HAP-1 (cell line): ENCODE measurements at regions not wholly inside any gene's neighbourhood (a gene's known extent, or its start where the extent isn't known, plus 50 kb on each side); places are given as distances from the start of the nearest gene placed in this dataset.
"Not testable (repeated sequence)": the region's sequence is repeated elsewhere in the genome, so short reads cannot be mapped to it uniquely, and the experiment has no call there.

Experiments
- DNase-seq, 2 experiments: peaks; one replicate each; pipeline ENCODE4 v3.0.0-alpha.2; 2016 to 2020; ENCODE audit warnings: low spot score in 2 of 2
- H3K27me3 ChIP-seq: fragments of 250-450 bp; sonication (Bioruptor Pico); 2 replicates; pipeline ENCODE4 v1.5.1; 2020; ENCODE audit warnings: low read depth, mild to moderate bottlenecking, moderate library complexity
- H3K36me3 ChIP-seq: fragments of 250-450 bp; sonication (Bioruptor Pico); replicated peaks from 2 replicates; pipeline ENCODE4 v1.5.1; 2020; ENCODE audit warnings: mild to moderate bottlenecking
- H3K4me1 ChIP-seq: fragments of 250-450 bp; sonication (Bioruptor Pico); 2 replicates; pipeline ENCODE4 v1.5.1; 2020; ENCODE audit warnings: mild to moderate bottlenecking
- H3K4me3 ChIP-seq: fragments of 250-450 bp; sonication (Bioruptor Pico); 2 replicates; pipeline ENCODE4 v1.5.1; 2020; ENCODE audit warnings: mild to moderate bottlenecking, moderate library complexity
- H3K9me3 ChIP-seq: fragments of 250-450 bp; sonication (Bioruptor Pico); 2 replicates; pipeline ENCODE4 v1.5.1; 2020; ENCODE audit warnings: mild to moderate bottlenecking, moderate library complexity
- in situ Hi-C: fragments of 300-500 bp; cut with MboI; formaldehyde crosslinking; loops from 3 replicates; pipeline ENCODE4 v1.14.3; 2020; ENCODE audit warnings: low sequenced_read_pairs, inconsistent platforms, mixed read lengths

GRCh38 chr6:86154852-86155251 is 512.2 kb upstream of the SYNCRIP start:
- Histone ChIP-seq H3K4me1 (no peaks in the 10 kb centered on the region), H3K4me3 (no peak overlapping the region), H3K9me3 (no peaks in the 10 kb centered on the region), H3K36me3 (no peaks in the 10 kb centered on the region), H3K27me3 (no peaks in the 10 kb centered on the region)
- no peak for DNase-seq
- in situ Hi-C loops: no loop called here

- Histone ChIP-seq H3K9me3 (no peaks in the 10 kb centered on the region), H3K27me3 (no peaks in the 10 kb centered on the region), H3K4me1 (no peaks in the 10 kb centered on the region), H3K4me3 (no peak overlapping the region), H3K36me3 (no peaks in the 10 kb centered on the region)
- in situ Hi-C loops: no loop called here
- no peak for DNase-seq
Measured at GRCh38 chr6:86153521-86153920, 510.8 kb upstream of the SYNCRIP start.

GRCh38 chr6:86152546-86152945 is 509.9 kb upstream of the SYNCRIP start:
- Histone ChIP-seq H3K4me1 (no peaks in the 10 kb centered on the region), H3K27me3 (no peaks in the 10 kb centered on the region), H3K9me3 (no peaks in the 10 kb centered on the region), H3K4me3 (no peak overlapping the region), H3K36me3 (no peaks in the 10 kb centered on the region)
- in situ Hi-C loops: no loop called here
- no peak for DNase-seq

- H3K4me3 ChIP-seq: no peak overlapping the region
- no peak for DNase-seq
- in situ Hi-C loops: no loop called here
- H3K36me3 ChIP-seq: no peaks in the 10 kb centered on the region
- no peaks in the 10 kb centered on the region for H3K27me3 ChIP-seq
- H3K4me1 ChIP-seq: no peaks in the 10 kb centered on the region
- no peaks in the 10 kb centered on the region for H3K9me3 ChIP-seq
Measured at GRCh38 chr6:86148586-86148985, 505.9 kb upstream of the SYNCRIP start.

- no peaks in the 10 kb centered on the region for H3K36me3 ChIP-seq
- no peak overlapping the region for H3K4me3 ChIP-seq
- H3K9me3 ChIP-seq: no peaks in the 10 kb centered on the region
- H3K4me1 ChIP-seq: no peaks in the 10 kb centered on the region
- in situ Hi-C loops: no loop called here
- H3K27me3 ChIP-seq: no peaks in the 10 kb centered on the region
- DNase-seq: no peak
Measured at GRCh38 chr6:86147859-86148258, 505.2 kb upstream of the SYNCRIP start.

GRCh38 chr6:86147311-86147710 is 504.6 kb upstream of the SYNCRIP start:
- H3K27me3 ChIP-seq: no peaks in the 10 kb centered on the region
- H3K36me3 ChIP-seq: no peaks in the 10 kb centered on the region
- DNase-seq: no peak
- in situ Hi-C loops: no loop called here
- no peak overlapping the region for H3K4me3 ChIP-seq
- no peaks in the 10 kb centered on the region for H3K9me3 ChIP-seq
- H3K4me1 ChIP-seq: no peaks in the 10 kb centered on the region

GRCh38 chr6:86146751-86147150 is 504.1 kb upstream of the SYNCRIP start:
- H3K36me3 ChIP-seq, H3K9me3 ChIP-seq, H3K4me3 ChIP-seq, in situ Hi-C loops, H3K4me1 ChIP-seq, DNase-seq, H3K27me3 ChIP-seq: not testable (repeated sequence)

- Histone ChIP-seq H3K9me3 (no peaks in the 10 kb centered on the region), H3K4me1 (no peaks in the 10 kb centered on the region), H3K4me3 (no peak overlapping the region), H3K36me3 (no peaks in the 10 kb centered on the region), H3K27me3 (no peaks in the 10 kb centered on the region)
- no peak for DNase-seq
- in situ Hi-C loops: no loop called here
Measured at GRCh38 chr6:86142326-86142725, 499.6 kb upstream of the SYNCRIP start.

GRCh38 chr6:86128130-86128814 is 485.6 kb upstream of the SYNCRIP start:
- Histone ChIP-seq H3K4me3 (no peak overlapping the region), H3K4me1 (no peaks in the 10 kb centered on the region), H3K36me3 (no peaks in the 10 kb centered on the region), H3K27me3 (no peaks in the 10 kb centered on the region), H3K9me3 (no peaks in the 10 kb centered on the region)
- in situ Hi-C loops: no loop called here
- no peak for DNase-seq

GRCh38 chr6:86122086-86122485 is 479.4 kb upstream of the SYNCRIP start:
- in situ Hi-C loops: no loop called here
- no peak for DNase-seq
- H3K4me3 ChIP-seq: no peak overlapping the region
- no peaks in the 10 kb centered on the region for H3K9me3 ChIP-seq
- no peaks in the 10 kb centered on the region for H3K27me3 ChIP-seq
- H3K36me3 ChIP-seq: no peaks in the 10 kb centered on the region
- H3K4me1 ChIP-seq: no peaks in the 10 kb centered on the region

GRCh38 chr6:86118271-86118670 is 475.6 kb upstream of the SYNCRIP start:
- no peaks in the 10 kb centered on the region for H3K36me3 ChIP-seq
- H3K9me3 ChIP-seq: no peaks in the 10 kb centered on the region
- in situ Hi-C loops: no loop called here
- H3K27me3 ChIP-seq: no peaks in the 10 kb centered on the region
- no peak overlapping the region for H3K4me3 ChIP-seq
- DNase-seq: no peak
- H3K4me1 ChIP-seq: no peaks in the 10 kb centered on the region

- in situ Hi-C loops: no loop called here
- Histone ChIP-seq H3K36me3 (no peaks in the 10 kb centered on the region), H3K9me3 (no peaks in the 10 kb centered on the region), H3K27me3 (no peaks in the 10 kb centered on the region), H3K4me3 (no peak overlapping the region), H3K4me1 (no peaks in the 10 kb centered on the region)
- DNase-seq: no peak
Measured at GRCh38 chr6:86107985-86108384, 465.3 kb upstream of the SYNCRIP start.

- DNase-seq: no peak
- Histone ChIP-seq H3K36me3 (no peaks in the 10 kb centered on the region), H3K9me3 (no peaks in the 10 kb centered on the region), H3K4me3 (no peak overlapping the region), H3K27me3 (no peaks in the 10 kb centered on the region), H3K4me1 (no peaks in the 10 kb centered on the region)
- in situ Hi-C loops: no loop called here
Measured at GRCh38 chr6:86087954-86088353, 445.3 kb upstream of the SYNCRIP start.

- no peak for DNase-seq
- H3K36me3 ChIP-seq: no peaks in the 10 kb centered on the region
- in situ Hi-C loops: no loop called here
- no peaks in the 10 kb centered on the region for H3K9me3 ChIP-seq
- no peak overlapping the region for H3K4me3 ChIP-seq
- H3K27me3 ChIP-seq: no peaks in the 10 kb centered on the region
- no peaks in the 10 kb centered on the region for H3K4me1 ChIP-seq
Measured at GRCh38 chr6:86079938-86080337, 437.3 kb upstream of the SYNCRIP start.

- in situ Hi-C loops: no loop called here
- no peak for DNase-seq
- H3K4me1 ChIP-seq: no peaks in the 10 kb centered on the region
- H3K9me3 ChIP-seq: no peaks in the 10 kb centered on the region
- no peak overlapping the region for H3K4me3 ChIP-seq
- no peaks in the 10 kb centered on the region for H3K36me3 ChIP-seq
- no peaks in the 10 kb centered on the region for H3K27me3 ChIP-seq
Measured at GRCh38 chr6:86070151-86070550, 427.5 kb upstream of the SYNCRIP start.
